HL-60 (cell line): ENCODE measurements at regions not wholly inside any gene's neighbourhood (a gene's known extent, or its start where the extent isn't known, plus 50 kb on each side); places are given as distances from the start of the nearest gene placed in this dataset.

Experiments
- DNase-seq, 2 experiments: peaks; one replicate each; pipeline ENCODE4 v3.0.0-alpha.2; 2010 to 2020; ENCODE audit warnings: low read depth in 1 of 2, low spot score in 1 of 2
- H3K27ac ChIP-seq: fragments of 250-450 bp; sonication (Bioruptor Pico); replicated peaks from 2 replicates; pipeline ENCODE4 v1.5.1; 2020; ENCODE audit warnings: mild to moderate bottlenecking, moderate library complexity
- H3K27me3 ChIP-seq: fragments of 250-450 bp; sonication (Bioruptor Pico); 2 replicates; pipeline ENCODE4 v1.5.1; 2021; ENCODE audit warnings: mild to moderate bottlenecking, moderate library complexity; ENCODE audit not compliant: insufficient read depth, poor library complexity, severe bottlenecking
- H3K4me3 ChIP-seq: replicated peaks from 2 replicates; pipeline ENCODE4 v1.5.1; 2011; ENCODE audit warnings: mild to moderate bottlenecking, control low read depth, low read length; ENCODE audit not compliant: insufficient read depth
- GABPA ChIP-seq: IDR thresholded peaks from 2 replicates; pipeline ENCODE4 v1.6.1; 2012; ENCODE audit warnings: low read depth
- POLR2AphosphoS5 ChIP-seq: IDR thresholded peaks from 2 replicates; pipeline ENCODE4 v1.6.1; 2012; ENCODE audit warnings: low read depth
- REST ChIP-seq: IDR thresholded peaks from 2 replicates; pipeline ENCODE4 v1.6.1; 2012; ENCODE audit warnings: low read depth; ENCODE audit not compliant: insufficient replicate concordance
- SPI1 ChIP-seq: IDR thresholded peaks from 2 replicates; pipeline ENCODE4 v1.6.1; 2012; ENCODE audit warnings: low read depth, mild to moderate bottlenecking, borderline replicate concordance
- TF ChIP-seq, protein P1 (sequence below): IDR thresholded peaks from one replicate; pipeline ENCODE4 v1.5.1; 2011; ENCODE audit warnings: low read length, control low read depth, inconsistent platforms; ENCODE audit not compliant: insufficient read depth

DNA sequence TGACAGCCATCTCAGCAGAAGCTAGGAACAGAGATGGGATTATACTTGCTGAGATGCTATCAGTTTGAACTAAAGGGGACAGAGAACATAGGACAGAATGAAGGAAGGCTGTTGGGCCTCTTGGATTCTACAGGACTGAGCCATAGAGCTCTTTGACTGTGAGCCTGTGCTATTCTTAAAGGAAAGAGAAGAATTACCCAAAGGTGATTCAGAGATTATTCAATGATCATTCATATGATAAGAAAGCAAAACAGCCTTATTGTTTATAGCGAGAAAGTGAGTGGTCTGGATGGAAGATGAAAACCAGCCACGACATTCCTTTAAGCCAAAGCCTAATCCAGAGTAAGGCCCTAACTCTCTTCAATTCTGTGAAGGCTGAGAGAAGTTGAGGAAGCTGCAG lies 69.7 kb upstream of the NEUROD6 start:
- H3K27me3 ChIP-seq = no peaks in the 10 kb centered on the region
- H3K27ac ChIP-seq = no peak overlapping the region
- TF ChIP-seq, protein P1, sequence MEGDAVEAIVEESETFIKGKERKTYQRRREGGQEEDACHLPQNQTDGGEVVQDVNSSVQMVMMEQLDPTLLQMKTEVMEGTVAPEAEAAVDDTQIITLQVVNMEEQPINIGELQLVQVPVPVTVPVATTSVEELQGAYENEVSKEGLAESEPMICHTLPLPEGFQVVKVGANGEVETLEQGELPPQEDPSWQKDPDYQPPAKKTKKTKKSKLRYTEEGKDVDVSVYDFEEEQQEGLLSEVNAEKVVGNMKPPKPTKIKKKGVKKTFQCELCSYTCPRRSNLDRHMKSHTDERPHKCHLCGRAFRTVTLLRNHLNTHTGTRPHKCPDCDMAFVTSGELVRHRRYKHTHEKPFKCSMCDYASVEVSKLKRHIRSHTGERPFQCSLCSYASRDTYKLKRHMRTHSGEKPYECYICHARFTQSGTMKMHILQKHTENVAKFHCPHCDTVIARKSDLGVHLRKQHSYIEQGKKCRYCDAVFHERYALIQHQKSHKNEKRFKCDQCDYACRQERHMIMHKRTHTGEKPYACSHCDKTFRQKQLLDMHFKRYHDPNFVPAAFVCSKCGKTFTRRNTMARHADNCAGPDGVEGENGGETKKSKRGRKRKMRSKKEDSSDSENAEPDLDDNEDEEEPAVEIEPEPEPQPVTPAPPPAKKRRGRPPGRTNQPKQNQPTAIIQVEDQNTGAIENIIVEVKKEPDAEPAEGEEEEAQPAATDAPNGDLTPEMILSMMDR = no peak
- TF ChIP-seq POLR2AphosphoS5 (no peak), SPI1 (no peak)
- no peak overlapping the region for H3K4me3 ChIP-seq
- DNase-seq = no peak

- no peaks in the 10 kb centered on the region for H3K27me3 ChIP-seq
- H3K27ac ChIP-seq = no peak overlapping the region
- TF ChIP-seq SPI1 (no peak), GABPA (no peak), POLR2AphosphoS5 (no peak), REST (no peak)
- TF ChIP-seq, protein P1 = no peak
- no peak for DNase-seq
- H3K4me3 ChIP-seq = no peak overlapping the region
Measured at GRCh38 chr7:31411416-31411815, 70.9 kb upstream of the NEUROD6 start.

- no peak for DNase-seq
- H3K27ac ChIP-seq = no peak overlapping the region
- no peaks in the 10 kb centered on the region for H3K27me3 ChIP-seq
- TF ChIP-seq GABPA = no peak
- TF ChIP-seq, protein P1 = no peak
- no peak for TF ChIP-seq POLR2AphosphoS5
- TF ChIP-seq REST = no peak
- TF ChIP-seq SPI1 = no peak
- no peak overlapping the region for H3K4me3 ChIP-seq
Measured at GRCh38 chr7:31413766-31414165, 73.2 kb upstream of the NEUROD6 start.

DNA sequence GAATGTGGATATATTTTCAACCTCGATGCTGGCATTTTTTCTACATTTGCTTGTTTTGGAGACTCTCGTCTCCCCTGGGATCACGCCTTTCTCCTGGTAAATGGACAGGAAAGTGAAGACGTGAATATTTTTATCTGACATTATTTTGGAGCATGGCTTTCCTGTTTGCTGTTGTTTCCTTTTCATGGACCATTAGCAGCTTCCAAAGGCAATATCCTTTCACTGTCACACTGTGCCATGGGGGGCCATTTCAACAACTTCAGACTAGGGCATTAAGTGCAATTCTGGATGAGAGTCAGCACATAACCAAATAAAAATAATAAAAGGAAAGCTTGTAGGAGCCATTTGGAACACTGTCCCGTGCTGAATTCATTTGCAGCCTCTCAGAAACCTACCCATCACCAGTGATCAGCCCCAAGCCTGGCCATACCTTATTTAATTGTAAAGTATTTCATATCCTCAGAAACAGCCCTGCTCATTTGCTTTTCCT lies 75.9 kb upstream of the NEUROD6 start:
- no peak for DNase-seq
- Histone ChIP-seq H3K4me3 (no peak overlapping the region), H3K27me3 (no peaks in the 10 kb centered on the region), H3K27ac (no peak overlapping the region)
- TF ChIP-seq, protein P1 = no peak
- TF ChIP-seq SPI1 (no peak), POLR2AphosphoS5 (no peak), GABPA (no peak), REST (no peak)
